Subcutaneous abdominal adipose tissue (tissue), 5 donors: ENCODE measurements at regions not wholly inside any gene's neighbourhood (a gene's known extent, or its start where the extent isn't known, plus 50 kb on each side); places are given as distances from the start of the nearest gene placed in this dataset.

Source experiments
- H3K27ac ChIP-seq: one replicate; pipeline ENCODE4 v1.7.0; 2013; ENCODE audit warnings: low read depth, mild to moderate bottlenecking, inconsistent platforms, low read length, moderate library complexity
- H3K27me3 ChIP-seq, 5 donors: one replicate each; pipeline ENCODE4 v1.7.0; 2013; ENCODE audit warnings: low read length in 5 of 5, inconsistent platforms in 1 of 5; ENCODE audit not compliant: control insufficient read depth in 5 of 5, insufficient read depth in 4 of 5
- H3K36me3 ChIP-seq, 5 donors: one replicate each; pipeline ENCODE4 v1.7.0; 2013; ENCODE audit warnings: low read length in 5 of 5; ENCODE audit not compliant: control insufficient read depth in 5 of 5, insufficient read depth in 5 of 5
- H3K4me1 ChIP-seq, 5 donors: one replicate each; pipeline ENCODE4 v1.7.0; 2013; ENCODE audit warnings: low read length in 5 of 5, mild to moderate bottlenecking in 3 of 5, moderate library complexity in 1 of 5; ENCODE audit not compliant: control insufficient read depth in 5 of 5, insufficient read depth in 5 of 5
- H3K4me3 ChIP-seq, 5 donors: one replicate each; pipeline ENCODE4 v1.7.0; 2013; ENCODE audit warnings: low read length in 5 of 5, low read depth in 1 of 5
- H3K9ac ChIP-seq, 5 donors: one replicate each; pipeline ENCODE4 v1.7.0; 2013; ENCODE audit warnings: low read length in 5 of 5, mild to moderate bottlenecking in 4 of 5, moderate library complexity in 3 of 5
- H3K9me3 ChIP-seq, 5 donors: one replicate each; pipeline ENCODE4 v1.7.0; 2013; ENCODE audit warnings: low read length in 5 of 5; ENCODE audit not compliant: control insufficient read depth in 5 of 5
- donor health status: healthy.
- donor health status: healthy.
- donor health status: healthy.
- donor health status: healthy.
- donor health status: healthy.

- Histone ChIP-seq H3K9ac (no peak overlapping the region), H3K27ac (no peak overlapping the region), H3K9me3 (peaks cover 2 to 24% (median 14%) of the 10 kb centered on the region in 5 donors), H3K27me3 (no peaks in the 10 kb centered on the region), H3K4me1 (no peaks in the 10 kb centered on the region), H3K4me3 (no peak overlapping the region), H3K36me3 (no peaks in the 10 kb centered on the region)
These were observed 169.0 kb upstream of the COL3A1 start for GRCh38 chr2:188805219-188805618.

GRCh38 chr2:188808947-188809355, 165.2 kb upstream of the COL3A1 start:
- Histone ChIP-seq H3K4me3 (no peak overlapping the region), H3K36me3 (no peaks in the 10 kb centered on the region), H3K9ac (no peak overlapping the region), H3K9me3 (peaks cover 0 to 4% (median 0%) of the 10 kb centered on the region in 5 donors), H3K4me1 (no peaks in the 10 kb centered on the region), H3K27me3 (no peaks in the 10 kb centered on the region), H3K27ac (no peak overlapping the region)

GRCh38 chr2:188810586-188810985, 163.6 kb upstream of the COL3A1 start:
- Histone ChIP-seq H3K9ac (no peak overlapping the region), H3K36me3 (no peaks in the 10 kb centered on the region), H3K9me3 (no peaks in the 10 kb centered on the region), H3K27ac (no peak overlapping the region), H3K4me3 (no peak overlapping the region), H3K27me3 (no peaks in the 10 kb centered on the region), H3K4me1 (no peaks in the 10 kb centered on the region)

DNA sequence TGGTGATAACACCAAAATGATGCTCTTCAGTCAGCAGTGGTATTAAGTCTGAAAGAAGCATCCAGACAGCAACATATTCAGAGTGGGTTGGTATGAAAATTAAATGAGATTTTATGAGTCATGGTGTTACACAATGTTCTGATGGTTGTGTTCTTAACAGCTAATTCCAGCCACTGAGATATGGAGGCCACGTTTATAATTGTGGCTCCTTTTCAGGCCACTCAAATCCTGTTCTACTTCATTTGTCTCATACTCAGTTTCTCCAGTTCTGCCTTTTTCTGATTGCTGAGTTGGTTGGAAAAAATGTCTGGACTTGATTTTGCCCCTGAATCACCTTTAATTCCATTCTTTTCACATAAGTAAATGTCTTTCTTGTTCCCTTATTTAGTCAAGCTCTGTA, 162.7 kb upstream of the COL3A1 start:
- no peaks in the 10 kb centered on the region for H3K9me3 ChIP-seq
- H3K36me3 ChIP-seq = no peaks in the 10 kb centered on the region
- no peaks in the 10 kb centered on the region for H3K27me3 ChIP-seq
- no peaks in the 10 kb centered on the region for H3K4me1 ChIP-seq
- no peak overlapping the region for H3K9ac ChIP-seq
- H3K4me3 ChIP-seq = no peak overlapping the region
- H3K27ac ChIP-seq = no peak overlapping the region

- no peak overlapping the region for H3K27ac ChIP-seq
- no peak overlapping the region for H3K9ac ChIP-seq
- H3K4me1 ChIP-seq = no peaks in the 10 kb centered on the region
- no peaks in the 10 kb centered on the region for H3K36me3 ChIP-seq
- no peak overlapping the region for H3K4me3 ChIP-seq
- H3K9me3 ChIP-seq = no peaks in the 10 kb centered on the region
- H3K27me3 ChIP-seq = no peaks in the 10 kb centered on the region
These were observed 160.9 kb upstream of the COL3A1 start for GRCh38 chr2:188813315-188813714.

DNA sequence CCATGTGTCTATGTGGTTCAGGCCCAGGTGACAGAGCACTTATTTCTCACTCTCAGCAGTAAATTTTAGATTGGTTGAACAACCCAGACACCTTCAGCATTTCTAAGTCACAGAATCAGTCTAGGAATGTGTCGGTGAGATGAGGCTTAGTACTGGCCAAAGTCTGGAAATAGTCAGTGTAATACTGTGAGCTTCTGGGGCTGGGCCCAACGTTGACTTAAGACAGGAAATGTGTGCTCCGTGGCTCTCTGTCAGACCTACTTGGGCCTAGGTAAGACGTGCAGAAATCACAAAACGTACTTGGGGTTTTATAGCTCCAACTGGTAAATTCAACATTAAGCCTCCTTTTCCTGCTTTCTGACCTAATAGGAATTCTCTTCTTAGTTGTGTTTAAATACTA, 160.3 kb upstream of the COL3A1 start:
- no peaks in the 10 kb centered on the region for H3K27me3 ChIP-seq
- no peaks in the 10 kb centered on the region for H3K4me1 ChIP-seq
- H3K9ac ChIP-seq = no peak overlapping the region
- H3K27ac ChIP-seq = no peak overlapping the region
- no peaks in the 10 kb centered on the region for H3K9me3 ChIP-seq
- H3K36me3 ChIP-seq = no peaks in the 10 kb centered on the region
- no peak overlapping the region for H3K4me3 ChIP-seq

GRCh38 chr2:188819011-188819410, 155.2 kb upstream of the COL3A1 start:
- Histone ChIP-seq H3K9me3 (no peaks in the 10 kb centered on the region), H3K27me3 (no peaks in the 10 kb centered on the region), H3K4me1 (no peaks in the 10 kb centered on the region), H3K9ac (no peak overlapping the region), H3K36me3 (no peaks in the 10 kb centered on the region), H3K27ac (no peak overlapping the region), H3K4me3 (no peak overlapping the region)

- no peak overlapping the region for H3K9ac ChIP-seq
These were observed 154.4 kb upstream of the COL3A1 start for GRCh38 chr2:188819792-188820191.

GRCh38 chr2:188820576-188820975, 153.6 kb upstream of the COL3A1 start:
- Histone ChIP-seq H3K27me3 (no peaks in the 10 kb centered on the region), H3K4me3 (no peak overlapping the region), H3K9me3 (no peaks in the 10 kb centered on the region), H3K27ac (no peak overlapping the region), H3K4me1 (no peaks in the 10 kb centered on the region), H3K36me3 (no peaks in the 10 kb centered on the region), H3K9ac (no peak overlapping the region)

More at GRCh38 chr2:188819792-188820191, 154.4 kb upstream of the COL3A1 start:
- Histone ChIP-seq H3K9me3 (no peaks in the 10 kb centered on the region), H3K27me3 (no peaks in the 10 kb centered on the region), H3K4me3 (no peak overlapping the region), H3K4me1 (no peaks in the 10 kb centered on the region), H3K36me3 (no peaks in the 10 kb centered on the region), H3K27ac (no peak overlapping the region)

GRCh38 chr2:188824125-188824524, 150.0 kb upstream of the COL3A1 start:
- no peaks in the 10 kb centered on the region for H3K4me1 ChIP-seq
- H3K4me3 ChIP-seq = no peak overlapping the region
- no peaks in the 10 kb centered on the region for H3K9me3 ChIP-seq
- H3K27me3 ChIP-seq = no peaks in the 10 kb centered on the region
- no peaks in the 10 kb centered on the region for H3K36me3 ChIP-seq
- no peak overlapping the region for H3K9ac ChIP-seq
- H3K27ac ChIP-seq = no peak overlapping the region

GRCh38 chr2:188833331-188833730, 140.8 kb upstream of the COL3A1 start:
- Histone ChIP-seq H3K36me3 (no peaks in the 10 kb centered on the region), H3K27ac (no peak overlapping the region), H3K9ac (no peak overlapping the region), H3K4me3 (no peak overlapping the region), H3K27me3 (no peaks in the 10 kb centered on the region), H3K9me3 (peaks cover 0 to 17% (median 3%) of the 10 kb centered on the region in 5 donors), H3K4me1 (no peaks in the 10 kb centered on the region)
